HG02852 (cell line): ENCODE measurements at regions not wholly inside any gene's neighbourhood (a gene's known extent, or its start where the extent isn't known, plus 50 kb on each side); places are given as distances from the start of the nearest gene placed in this dataset.
"Not testable (repeated sequence)": the region's sequence is repeated elsewhere in the genome, so short reads cannot be mapped to it uniquely, and the experiment has no call there.

ENCODE experiments used
- ATAC-seq: cut with Tn5 transposase; IDR thresholded peaks from one replicate; pipeline ENCODE4 v1.9.1; 2021; ENCODE audit warnings: mild to moderate bottlenecking, moderate library complexity; ENCODE audit not compliant: unreplicated experiment

DNA sequence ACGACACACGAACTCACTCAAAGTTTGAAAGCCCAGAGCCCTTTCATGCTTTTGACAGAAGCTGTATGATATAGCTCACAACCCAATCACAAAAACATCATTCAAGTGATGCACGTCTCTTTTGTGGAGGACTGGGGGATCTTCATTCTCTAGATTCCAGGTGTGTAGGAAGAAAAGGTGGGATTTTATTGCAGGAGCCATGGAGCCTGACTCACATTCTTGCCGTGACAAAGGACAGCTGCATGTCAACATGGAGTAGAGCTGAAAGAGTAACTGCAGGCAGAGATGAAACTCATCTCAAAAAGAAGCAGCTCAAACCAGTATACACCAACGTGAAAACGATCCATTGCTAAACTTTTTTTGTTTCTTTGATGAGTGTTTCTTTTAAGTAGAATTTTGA is 50.9 kb upstream of the PDE1A start:
- ATAC-seq = no peak

DNA sequence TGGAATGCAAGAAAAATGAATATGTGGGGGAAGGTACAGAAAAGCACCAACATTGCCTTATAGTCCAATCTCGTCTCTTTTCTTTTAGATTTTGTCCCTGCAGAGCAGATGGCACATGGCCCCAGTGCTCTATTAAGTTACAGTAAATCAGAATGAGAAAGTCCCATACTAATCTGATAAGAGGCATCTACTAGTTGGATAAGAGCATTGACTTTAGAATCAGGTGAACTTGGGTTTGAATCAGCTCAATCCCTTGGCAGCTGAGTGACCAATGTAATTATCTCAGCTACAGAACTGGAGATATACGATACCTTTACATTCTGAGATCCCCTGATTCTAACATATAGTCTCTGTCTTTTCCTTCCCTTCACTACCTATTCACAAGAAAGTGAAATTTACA is 54.8 kb upstream of the PDE1A start:
- no peak for ATAC-seq

DNA sequence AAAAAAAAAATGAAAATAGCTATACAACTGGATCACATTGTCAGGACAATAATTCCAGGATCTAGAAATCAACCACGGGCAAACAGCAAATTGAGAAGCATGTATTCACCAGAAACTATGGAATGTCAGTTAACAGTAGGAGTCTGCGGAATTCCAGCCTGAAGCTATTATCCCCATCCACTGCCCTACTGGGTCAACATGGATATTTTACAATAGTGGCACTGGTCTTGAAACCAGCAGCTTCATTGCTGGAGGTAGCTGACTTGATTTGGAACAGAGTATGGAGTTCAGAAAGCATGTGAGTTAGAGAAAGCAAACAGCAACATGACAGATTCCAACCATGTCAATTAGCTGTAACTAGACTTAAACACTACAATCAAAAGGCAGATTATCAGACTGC is 55.7 kb upstream of the PDE1A start:
- ATAC-seq = no peak

DNA sequence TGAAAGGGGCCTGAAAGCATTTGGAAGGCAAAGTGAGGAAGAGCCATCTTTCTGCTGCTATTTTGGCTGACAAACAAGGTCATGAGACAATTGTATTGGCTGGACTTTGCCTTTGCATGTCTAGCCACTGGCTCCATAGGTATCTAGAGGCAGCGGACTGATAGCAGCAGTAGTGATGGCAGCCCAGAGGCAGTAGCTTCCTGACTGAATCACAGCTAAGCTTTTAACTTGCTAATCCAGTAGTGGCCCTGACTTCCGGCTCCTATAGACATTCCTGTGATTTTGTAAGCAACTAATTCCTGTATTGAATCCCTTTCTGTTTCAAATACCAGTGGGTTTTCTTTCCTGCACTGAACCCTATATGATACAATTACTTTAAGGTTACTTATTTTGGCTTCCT is 69.8 kb upstream of the PDE1A start:
- ATAC-seq = no peak

DNA sequence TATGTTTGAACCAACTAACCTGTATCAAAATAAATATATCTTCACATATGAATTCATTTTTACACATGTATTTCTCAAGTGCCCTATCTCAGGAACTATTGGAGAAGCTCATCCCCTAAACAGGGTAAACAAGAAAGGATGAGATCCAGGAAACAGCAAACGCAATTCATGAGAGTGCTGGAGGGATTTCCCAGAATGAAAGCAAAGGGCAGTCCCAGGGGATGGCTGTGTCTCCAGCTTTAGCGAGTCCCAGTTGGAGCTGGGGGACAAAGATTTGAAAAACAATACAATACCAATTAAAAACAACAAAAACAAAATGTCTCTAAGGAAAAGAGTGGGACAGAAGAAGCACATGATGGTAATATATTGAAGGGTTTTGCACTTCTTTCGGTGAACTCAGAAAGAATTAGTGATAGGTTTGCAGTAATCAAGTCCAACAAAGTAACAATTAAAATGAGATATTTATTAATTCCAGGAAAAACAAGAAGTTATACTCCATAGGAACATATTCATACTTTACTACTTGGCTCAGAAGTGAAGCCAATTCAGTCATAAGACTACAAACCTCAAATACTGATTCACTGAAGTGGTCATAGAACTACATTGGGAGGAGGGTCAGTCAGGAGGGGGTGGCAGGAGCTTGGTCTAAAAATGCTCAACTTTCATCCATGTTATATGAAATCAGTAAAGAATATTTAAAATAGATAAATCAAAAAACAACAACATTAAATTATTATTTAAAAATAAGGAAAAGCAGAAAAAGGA is 73.1 kb upstream of the PDE1A start:
- no peak for ATAC-seq

DNA sequence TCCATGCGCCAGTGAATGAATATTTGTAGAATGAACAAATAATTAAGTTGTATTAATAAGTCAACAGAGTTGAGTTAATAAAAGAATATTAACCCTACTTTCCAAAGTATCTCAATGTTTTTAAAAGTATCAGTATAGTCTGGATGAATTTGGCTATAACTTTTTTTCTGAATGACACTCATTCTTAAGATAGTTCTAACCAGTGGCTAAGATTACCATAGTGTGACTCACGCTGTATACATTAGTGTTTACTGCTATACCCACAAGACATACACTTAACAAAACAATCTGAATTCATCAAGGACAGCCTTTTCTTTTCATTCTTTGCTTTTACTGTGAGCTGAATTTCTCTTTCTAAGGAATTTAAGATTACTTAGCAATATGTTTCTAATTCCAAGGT is 77.0 kb upstream of the PDE1A start:
- ATAC-seq = no peak

DNA sequence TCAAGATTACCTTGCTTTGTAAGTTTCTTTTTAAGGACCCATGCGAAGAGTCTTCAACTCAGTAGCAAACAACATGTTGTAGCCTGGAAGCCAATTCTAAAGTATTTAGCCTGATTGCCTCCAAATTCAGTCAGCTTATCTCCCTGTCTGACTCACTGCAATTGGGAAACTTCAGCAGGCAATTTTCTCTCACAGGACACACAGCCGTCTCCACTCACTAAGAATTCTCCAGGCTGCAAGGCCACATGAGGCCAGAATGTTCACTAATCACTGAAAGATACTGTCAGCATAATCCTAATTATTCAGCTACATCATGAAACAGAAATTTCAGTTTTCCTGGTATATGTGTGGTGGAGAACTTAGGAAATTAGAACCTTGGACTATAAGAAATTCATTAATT is 78.1 kb upstream of the PDE1A start:
- no peak for ATAC-seq

DNA sequence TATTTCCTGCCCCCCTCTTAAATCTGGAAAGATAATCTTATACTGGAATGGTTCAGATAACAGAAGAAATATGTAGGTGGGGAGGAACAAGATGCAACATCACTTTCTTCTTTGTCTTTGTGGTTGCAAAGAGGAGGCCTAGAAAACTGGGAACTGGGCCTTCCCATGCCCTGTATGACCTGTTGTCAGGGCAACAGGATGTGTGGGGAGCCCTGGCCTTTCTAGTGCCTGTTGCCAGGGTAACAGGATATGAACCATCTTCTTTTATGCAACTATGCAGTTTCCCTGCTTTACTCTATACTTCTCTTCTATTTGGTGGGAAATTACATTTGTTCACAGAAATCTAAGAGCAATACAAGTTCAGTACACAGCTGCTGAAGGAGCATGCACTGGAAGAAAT is 79.8 kb upstream of the PDE1A start:
- no peak for ATAC-seq

DNA sequence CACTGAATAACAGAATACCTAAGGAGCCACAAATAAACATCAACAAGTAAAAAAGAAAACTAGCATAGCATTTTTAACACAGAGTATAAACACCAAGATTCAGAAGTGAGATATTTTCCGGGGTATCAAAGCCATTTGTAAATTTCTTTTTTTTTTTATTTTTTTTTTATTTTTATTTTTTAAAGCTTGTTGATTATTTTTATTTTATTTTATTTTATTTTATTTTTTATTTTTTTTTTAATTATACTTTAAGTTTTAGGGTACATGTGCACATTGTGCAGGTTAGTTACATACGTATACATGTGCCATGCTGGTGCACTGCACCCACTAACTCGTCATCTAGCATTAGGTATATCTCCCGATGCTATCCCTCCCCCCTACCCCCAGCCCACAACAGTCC is 81.7 kb upstream of the PDE1A start:
- ATAC-seq = not testable (repeated sequence)

DNA sequence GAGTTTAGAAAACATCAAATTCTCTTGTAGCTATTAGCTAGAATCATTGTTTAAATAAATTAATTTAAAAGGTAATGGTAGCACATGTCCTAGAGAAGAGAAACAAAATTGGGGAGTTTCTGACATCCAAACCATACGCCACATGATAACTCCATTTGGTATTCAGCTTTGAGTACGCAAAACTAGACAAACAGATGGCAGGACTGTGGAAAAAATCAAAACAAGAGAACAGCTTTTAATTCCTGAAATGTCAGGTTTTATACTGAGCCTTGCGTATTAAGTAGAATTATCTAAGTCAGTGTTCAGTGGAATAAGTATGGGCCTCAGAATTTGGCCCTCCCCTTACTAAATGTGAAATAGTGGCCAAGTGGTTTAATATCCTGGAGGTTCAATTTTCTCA is 82.4 kb upstream of the PDE1A start:
- no peak for ATAC-seq

DNA sequence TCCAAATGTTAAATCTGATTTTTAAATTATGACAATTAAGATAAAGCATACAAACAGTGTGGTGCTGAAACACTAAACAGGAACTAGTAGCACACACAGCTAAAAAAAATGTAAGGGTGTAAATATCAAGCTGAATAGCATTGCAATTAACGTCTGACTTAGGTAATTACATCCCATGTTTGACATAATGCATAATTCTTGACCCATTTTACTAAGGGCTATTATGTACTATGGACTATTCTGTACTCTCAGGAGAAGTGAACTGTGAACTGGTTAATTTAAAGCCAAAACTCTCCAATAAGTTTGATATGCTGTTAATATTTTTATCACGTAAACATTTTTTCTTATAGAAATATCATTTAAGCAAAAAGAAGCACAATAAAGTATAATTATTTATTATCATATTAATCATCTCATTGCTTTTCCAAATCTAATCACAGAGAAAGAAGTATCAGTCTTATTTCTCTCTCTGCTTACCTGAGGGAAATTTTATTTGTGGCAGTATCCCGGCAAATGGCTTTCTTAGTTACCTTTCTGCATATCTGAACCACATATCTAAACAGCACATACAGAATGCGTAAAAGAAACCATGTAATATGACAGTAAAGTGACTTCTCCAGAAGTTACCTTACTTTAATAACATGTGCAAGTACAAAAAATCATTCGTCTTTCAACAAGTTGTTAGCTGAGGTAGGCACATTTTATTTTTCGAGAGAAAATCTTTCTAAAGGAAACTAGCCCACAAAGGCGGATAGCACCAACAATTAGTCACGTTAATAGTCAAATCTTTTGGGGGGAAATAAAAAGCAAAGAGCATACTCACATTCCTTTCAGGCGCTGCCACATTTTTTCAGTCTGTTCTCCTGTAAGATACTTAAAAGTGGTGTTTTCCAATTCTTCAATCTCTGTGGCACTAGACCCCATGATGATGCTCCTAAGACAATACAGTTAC is 94.9 kb upstream of the PDE1A start:
- ATAC-seq = no peak

DNA sequence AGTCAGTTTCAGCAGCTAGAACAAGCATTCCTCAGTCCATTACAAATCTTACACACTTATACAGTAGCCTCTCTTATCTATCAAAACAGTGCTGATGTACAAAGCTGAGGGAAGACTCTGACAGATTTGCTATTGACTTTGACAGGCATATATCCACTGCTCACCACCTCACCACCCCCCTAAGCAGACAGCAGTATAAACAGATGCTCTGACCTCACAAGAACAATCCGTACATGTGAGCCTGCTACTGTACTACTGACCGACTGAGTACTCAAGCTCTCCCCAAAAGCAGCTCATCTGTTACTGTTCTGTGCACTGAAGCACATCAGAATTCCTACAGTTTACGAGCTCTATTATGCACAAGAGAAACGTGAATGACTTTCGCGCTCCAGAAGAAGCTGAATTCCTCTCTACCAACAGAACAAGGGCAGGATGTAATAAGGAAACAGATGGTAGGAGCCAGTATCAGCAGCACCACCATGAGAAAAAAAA is 95.6 kb upstream of the PDE1A start:
- no peak for ATAC-seq

DNA sequence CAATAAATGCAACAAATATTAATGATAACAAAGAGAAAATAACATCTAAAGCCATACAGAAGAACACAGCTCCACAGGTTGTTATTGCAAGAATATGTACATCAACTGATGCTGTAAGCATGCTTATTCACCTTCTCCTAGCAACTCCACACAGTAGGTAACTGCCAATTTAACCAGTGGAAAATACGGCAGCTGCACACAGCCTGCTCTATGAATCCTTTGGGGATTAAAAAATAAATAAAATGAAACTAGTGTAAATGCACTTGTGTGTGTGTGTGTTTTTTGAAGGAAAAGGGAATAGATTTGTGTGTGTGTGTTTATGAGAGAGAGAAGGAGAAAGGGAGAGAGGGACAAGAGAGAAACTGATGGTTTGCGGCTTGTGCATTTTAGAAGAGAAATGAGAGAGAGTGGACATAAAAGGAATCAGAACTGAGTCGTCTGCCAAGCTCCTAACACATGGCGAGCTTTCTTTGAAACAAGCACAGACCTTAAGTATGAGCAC is 96.2 kb upstream of the PDE1A start:
- ATAC-seq = no peak

DNA sequence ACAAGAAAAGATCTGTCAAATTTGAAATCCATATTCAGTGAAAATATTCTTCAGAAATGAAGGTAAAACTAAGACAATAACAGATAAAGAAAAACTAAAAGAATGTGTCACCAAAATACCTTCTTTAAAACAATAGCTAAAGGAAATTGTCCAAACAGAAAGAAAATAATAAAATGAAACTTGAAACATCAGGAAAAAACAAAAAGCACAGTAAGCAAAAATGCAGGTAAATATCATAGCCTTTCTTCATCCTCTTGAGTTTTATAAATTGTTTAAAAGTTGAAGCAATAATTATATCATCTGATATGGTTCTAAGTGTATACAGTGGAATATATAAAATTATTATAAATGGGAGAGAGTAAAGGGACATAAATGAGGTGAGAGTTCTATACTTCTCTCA is 103.8 kb upstream of the PDE1A start:
- no peak for ATAC-seq

DNA sequence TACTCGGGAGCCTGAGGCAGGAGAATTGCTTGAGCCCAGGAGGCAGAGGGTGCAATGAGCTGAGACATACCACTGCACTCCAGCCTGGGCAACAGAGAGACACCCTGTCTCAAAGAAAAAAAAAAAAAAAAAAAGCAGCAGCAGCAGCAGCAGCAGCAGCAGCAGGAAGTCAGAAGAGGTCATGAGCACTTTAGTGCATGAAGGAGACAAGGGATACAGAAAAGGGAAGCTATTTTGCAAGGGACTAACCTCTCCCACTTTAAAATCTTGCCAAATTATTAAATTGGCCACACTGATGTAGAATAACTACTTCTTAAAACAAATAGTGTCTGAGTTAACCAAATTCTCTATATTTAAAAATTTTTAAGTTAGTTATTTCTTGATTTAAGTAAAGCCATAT is 113.4 kb upstream of the PDE1A start:
- no peak for ATAC-seq

DNA sequence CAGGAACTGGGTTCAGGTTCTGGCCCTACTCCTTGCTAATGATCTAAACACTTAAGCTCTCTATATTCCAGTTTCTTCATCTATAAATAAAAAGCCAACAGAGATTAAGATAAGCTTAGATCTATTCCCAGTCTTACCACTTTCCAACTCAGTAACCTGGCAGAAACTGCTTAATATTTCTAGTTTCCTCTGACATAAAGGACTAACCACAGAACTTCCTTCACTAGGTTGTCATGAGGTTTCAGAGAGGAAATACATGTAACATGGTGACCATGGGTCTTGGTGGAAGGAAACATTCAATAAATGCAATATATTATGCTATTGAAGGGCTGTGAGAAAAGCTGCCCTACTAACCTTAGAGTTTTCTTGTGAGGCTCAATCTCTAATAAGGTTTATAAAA is 114.4 kb upstream of the PDE1A start:
- ATAC-seq = peak; percentile 55

DNA sequence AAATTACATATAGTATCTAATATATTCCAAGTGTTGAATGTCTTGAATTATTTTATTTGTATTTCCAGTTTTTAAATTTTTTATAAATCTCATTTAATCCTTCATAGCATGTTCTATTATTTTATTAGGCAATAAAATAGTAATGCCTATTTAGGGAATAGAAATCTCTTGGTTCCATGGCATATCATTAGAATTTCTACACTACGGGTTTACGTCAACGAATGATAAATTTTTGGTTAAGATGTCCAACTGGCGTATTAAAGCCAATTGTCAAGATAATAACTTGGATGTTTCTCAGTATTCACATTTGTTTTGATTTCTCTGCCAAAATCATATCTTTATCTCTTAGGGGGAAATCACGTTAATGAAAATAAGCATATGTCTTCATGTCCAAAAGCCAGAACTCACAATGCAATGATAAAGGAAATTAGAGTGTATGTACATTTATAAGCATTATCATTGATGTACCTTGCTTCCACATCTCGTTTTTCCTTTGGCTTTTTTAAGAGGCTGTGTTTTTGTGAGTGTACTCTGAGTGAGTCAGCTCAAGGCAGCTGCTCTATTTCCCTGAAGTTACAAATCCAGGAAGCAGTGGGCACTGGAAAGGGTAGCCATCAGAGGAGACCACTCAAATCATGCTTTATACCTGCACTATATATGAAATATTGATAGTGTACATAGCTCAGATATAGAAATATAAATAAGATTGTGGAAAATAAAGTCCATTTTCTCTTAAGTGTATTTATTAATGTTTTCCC is 115.8 kb upstream of the PDE1A start:
- ATAC-seq = no peak

DNA sequence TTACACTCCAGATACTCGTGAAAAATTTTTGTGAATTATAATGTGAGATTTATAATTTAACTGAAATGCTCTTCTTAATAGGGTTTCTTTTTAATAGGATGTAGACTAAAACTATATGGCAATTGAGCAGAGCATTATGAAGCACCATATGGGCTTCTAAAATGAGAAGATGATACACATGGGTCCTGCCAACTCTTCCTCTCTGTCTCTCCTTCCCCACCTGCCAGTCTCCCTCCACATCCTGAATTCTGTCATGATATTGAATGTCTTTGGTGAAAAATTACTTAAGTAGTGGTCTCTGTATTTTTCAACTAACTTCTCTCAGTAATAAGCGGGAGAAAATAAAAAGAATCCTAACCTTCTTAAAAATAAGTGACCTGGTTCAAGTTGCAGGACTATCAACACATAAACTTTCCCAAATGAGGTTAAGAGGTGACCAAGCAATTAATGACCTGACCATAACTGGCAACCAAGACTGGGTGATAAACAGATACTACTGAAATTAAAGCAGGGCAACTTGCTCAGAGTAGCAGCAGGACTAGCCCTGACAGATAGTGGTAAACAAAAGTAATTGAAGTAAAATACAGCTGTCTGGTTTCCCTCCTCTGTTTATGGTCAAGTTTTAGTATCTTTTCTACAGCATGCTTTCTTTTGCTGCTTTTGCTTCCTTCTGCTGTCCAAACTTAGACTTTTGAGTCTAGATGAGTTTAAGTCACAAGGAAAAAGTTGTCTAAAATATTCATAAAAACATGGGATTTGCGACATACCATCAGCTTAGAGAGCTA is 117.1 kb upstream of the PDE1A start:
- no peak for ATAC-seq

DNA sequence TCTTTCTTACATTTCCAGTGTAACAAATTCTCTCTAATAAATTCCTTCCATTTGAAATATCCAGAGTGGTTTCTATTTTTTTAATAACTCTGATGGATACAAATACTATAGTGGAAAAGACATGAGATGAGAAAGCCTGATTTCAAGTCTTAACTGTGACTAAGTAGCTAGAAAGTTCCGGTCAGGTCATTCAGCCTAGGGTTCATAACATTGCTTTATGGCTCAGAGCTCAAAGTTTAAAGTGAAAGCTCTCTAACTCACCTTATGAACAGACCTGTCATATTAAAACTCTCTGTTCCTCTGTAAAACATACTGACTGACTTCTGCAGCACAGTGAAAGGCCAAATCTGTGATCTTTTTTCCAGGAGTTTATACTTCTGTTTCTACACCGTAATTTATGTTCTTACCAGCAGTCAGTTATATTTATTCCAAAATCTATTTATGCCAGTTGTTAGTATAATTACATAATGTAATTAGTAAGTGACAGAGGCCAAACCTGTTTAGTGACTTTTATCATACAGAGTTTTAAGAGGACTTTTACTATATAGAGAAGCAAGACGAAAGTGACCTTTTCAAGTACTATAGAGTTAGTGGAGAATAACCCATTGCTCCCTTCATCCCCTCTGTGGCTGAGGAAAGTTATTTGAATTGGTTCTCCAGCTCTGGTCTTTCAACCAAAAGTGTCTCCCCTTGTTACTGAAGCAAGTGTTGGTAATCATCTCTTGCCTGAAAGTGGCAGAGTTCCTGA is 118.8 kb upstream of the PDE1A start:
- ATAC-seq = peak; percentile 82
